Right cardiac atrium (tissue), 5 donors: ENCODE measurements at regions not wholly inside any gene's neighbourhood (a gene's known extent, or its start where the extent isn't known, plus 50 kb on each side); places are given as distances from the start of the nearest gene placed in this dataset.

Experiments
- ATAC-seq, 2 donors: fragments of 200-7000 bp; cut with Tn5 transposase; one replicate each; pipeline versions ENCODE4 v1.8.0 to v1.9.1; 2020; ENCODE audit warnings: moderate library complexity in 2 of 2, mild to moderate bottlenecking in 1 of 2
- DNase-seq, 3 donors: peaks; one replicate each; pipeline ENCODE4 v3.0.0-alpha.2; 2020
- H3K27ac ChIP-seq: one replicate; pipeline ENCODE4 v1.5.1; 2013; ENCODE audit warnings: mild to moderate bottlenecking, low read length, control low read depth, moderate library complexity
- H3K27me3 ChIP-seq: one replicate; pipeline ENCODE4 v1.6.1; 2013; ENCODE audit not compliant: control insufficient read depth, insufficient read depth
- H3K4me1 ChIP-seq: one replicate; pipeline ENCODE4 v1.6.1; 2013; ENCODE audit warnings: low read length; ENCODE audit not compliant: control insufficient read depth, insufficient read depth
- H3K4me3 ChIP-seq: one replicate; pipeline ENCODE4 v1.5.1; 2013; ENCODE audit warnings: low read length, control low read depth
- H3K9me3 ChIP-seq: one replicate; pipeline ENCODE4 v1.6.1; 2013; ENCODE audit warnings: low read length; ENCODE audit not compliant: control insufficient read depth
- WGBS: extraction: QIAGEN DNeasy Blood & Tissue Kit; methylation state at CpG from one replicate; pipeline ENCODE4 v1.1.7; 2013; 5-methylcytosine and 5-hydroxymethylcytosine counted together
- intact Hi-C, 4 donors: fragments of 100-400 bp; cut with DNase I; formaldehyde crosslinking; loops; one replicate each; pipeline versions ENCODE4 v1.11.0 to v1.14.0; 2022 to 2023
- donor health status: healthy with polysubstance abuse.
- donor health status: DM: no; HTN: yes; CAD: no.
- donor health status: DM: no; HTN: no; CAD: no.
- donor health status: DM: no; HTN: yes; CAD: no; lungs with severe emphysema.
- donor health status: DM: yes; HTN: yes; CAD: no.

- intact Hi-C loops, result no loop called here
- ATAC-seq (no peak), DNase-seq (no peak)
- Histone ChIP-seq H3K4me3 (no peak overlapping the region), H3K27me3 (no peaks in the 10 kb centered on the region), H3K27ac (no peak overlapping the region), H3K9me3 (no peaks in the 10 kb centered on the region), H3K4me1 (no peaks in the 10 kb centered on the region)
- WGBS, result 49% methylated on average over 2 of the region's 2 CpGs
These were observed 402.3 kb upstream of the SLITRK6 start for GRCh38 chr13:86201477-86201876.

DNA sequence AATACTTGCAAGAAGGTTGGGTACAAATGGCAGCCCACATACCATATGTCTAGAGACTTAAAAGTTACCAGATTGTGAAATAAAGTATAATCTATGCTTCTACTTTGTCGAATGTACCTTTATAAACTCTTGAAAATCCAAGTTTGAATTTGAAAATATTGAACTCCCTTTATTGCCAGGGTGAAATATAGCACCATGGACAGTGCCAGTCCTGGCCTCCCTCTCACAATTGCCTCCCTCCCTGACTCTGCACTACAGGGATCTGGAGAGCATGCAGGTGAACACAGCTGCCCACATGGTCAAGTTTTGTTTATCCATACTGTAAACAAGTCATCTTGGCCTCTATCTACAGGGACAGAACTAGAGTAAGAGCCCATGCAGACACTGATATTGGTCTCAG is 394.1 kb upstream of the SLITRK6 start:
- no peak overlapping the region for H3K4me3 ChIP-seq
- ATAC-seq (no peak), DNase-seq (no peak)
- H3K27me3 ChIP-seq, result no peaks in the 10 kb centered on the region
- intact Hi-C loops, result no loop called here
- no peak overlapping the region for H3K27ac ChIP-seq
- no peaks in the 10 kb centered on the region for H3K9me3 ChIP-seq
- 46% methylated on average over 1 of the region's 1 CpG for WGBS
- H3K4me1 ChIP-seq, result no peaks in the 10 kb centered on the region

- DNase-seq (no peak), ATAC-seq (no peak)
- Histone ChIP-seq H3K4me1 (no peaks in the 10 kb centered on the region), H3K9me3 (no peaks in the 10 kb centered on the region), H3K27ac (no peak overlapping the region), H3K27me3 (no peaks in the 10 kb centered on the region), H3K4me3 (no peak overlapping the region)
- WGBS, result 86% methylated on average over 4 of the region's 4 CpGs
- intact Hi-C loops, result no loop called here
These were observed 389.0 kb upstream of the SLITRK6 start for GRCh38 chr13:86188170-86188569.

- Histone ChIP-seq H3K4me1 (no peaks in the 10 kb centered on the region), H3K9me3 (no peaks in the 10 kb centered on the region), H3K27ac (no peak overlapping the region), H3K27me3 (no peaks in the 10 kb centered on the region), H3K4me3 (no peak overlapping the region)
- WGBS, result 71% methylated on average over 5 of the region's 5 CpGs
- intact Hi-C loops, result no loop called here
- no peak for DNase-seq
- ATAC-seq, result no peak
These were observed 386.4 kb upstream of the SLITRK6 start for GRCh38 chr13:86185636-86186035.

- no peak for ATAC-seq
- no peak overlapping the region for H3K27ac ChIP-seq
- H3K27me3 ChIP-seq, result no peaks in the 10 kb centered on the region
- WGBS, result 76% methylated on average over 3 of the region's 3 CpGs
- no peak overlapping the region for H3K4me3 ChIP-seq
- intact Hi-C loops, result no loop called here
- H3K9me3 ChIP-seq, result no peaks in the 10 kb centered on the region
- no peak for DNase-seq
- H3K4me1 ChIP-seq, result no peaks in the 10 kb centered on the region
These were observed 385.9 kb upstream of the SLITRK6 start for GRCh38 chr13:86185107-86185506.

GRCh38 chr13:86174622-86175021 is 375.4 kb upstream of the SLITRK6 start:
- DNase-seq (no peak), ATAC-seq (no peak)
- Histone ChIP-seq H3K4me1 (no peaks in the 10 kb centered on the region), H3K4me3 (no peak overlapping the region), H3K27ac (no peak overlapping the region), H3K9me3 (no peaks in the 10 kb centered on the region), H3K27me3 (no peaks in the 10 kb centered on the region)
- 63% methylated on average over 2 of the region's 2 CpGs for WGBS
- intact Hi-C loops, result no loop called here

- no peak overlapping the region for H3K27ac ChIP-seq
- no peaks in the 10 kb centered on the region for H3K9me3 ChIP-seq
- DNase-seq, result no peak
- intact Hi-C loops, result no loop called here
- H3K4me3 ChIP-seq, result no peak overlapping the region
- H3K4me1 ChIP-seq, result no peaks in the 10 kb centered on the region
- 56% methylated on average over 3 of the region's 3 CpGs for WGBS
- no peak for ATAC-seq
- no peaks in the 10 kb centered on the region for H3K27me3 ChIP-seq
These were observed 373.7 kb upstream of the SLITRK6 start for GRCh38 chr13:86172961-86173360.

- 45% methylated on average over 1 of the region's 1 CpG for WGBS
- intact Hi-C loops, result no loop called here
- no peak for ATAC-seq
These were observed 362.0 kb upstream of the SLITRK6 start for GRCh38 chr13:86161257-86161656.

GRCh38 chr13:86155756-86156155 is 356.5 kb upstream of the SLITRK6 start:
- Histone ChIP-seq H3K4me3 (no peak overlapping the region), H3K9me3 (no peaks in the 10 kb centered on the region), H3K4me1 (no peaks in the 10 kb centered on the region), H3K27me3 (no peaks in the 10 kb centered on the region), H3K27ac (no peak overlapping the region)
- no peak for ATAC-seq
- intact Hi-C loops, result no loop called here
- WGBS, result 90% methylated on average over 3 of the region's 3 CpGs
- no peak for DNase-seq

More at GRCh38 chr13:86161257-86161656, 362.0 kb upstream of the SLITRK6 start:
- Histone ChIP-seq H3K4me3 (no peak overlapping the region), H3K27ac (no peak overlapping the region), H3K9me3 (no peaks in the 10 kb centered on the region), H3K4me1 (no peaks in the 10 kb centered on the region), H3K27me3 (no peaks in the 10 kb centered on the region)
- no peak for DNase-seq

DNA sequence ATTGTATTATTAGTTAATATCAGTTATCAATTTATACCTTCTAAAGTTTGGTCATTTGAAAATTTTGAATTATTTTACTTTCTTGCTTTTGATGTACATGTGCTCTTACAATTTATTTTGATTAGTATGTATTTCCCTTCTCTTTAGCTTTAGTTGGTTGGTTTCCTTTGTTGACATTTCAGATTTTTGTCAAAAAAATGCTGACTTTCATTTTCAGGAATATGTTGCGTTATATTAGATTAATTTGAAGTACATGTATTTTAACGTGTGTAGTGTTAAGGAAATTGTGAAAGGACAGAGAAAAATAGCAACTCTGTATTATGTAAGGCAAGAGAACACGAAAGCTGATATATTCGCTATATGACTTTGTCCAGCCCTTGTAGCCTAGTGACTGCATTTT is 342.9 kb upstream of the SLITRK6 start:
- intact Hi-C loops, result no loop called here
- Histone ChIP-seq H3K4me1 (no peaks in the 10 kb centered on the region), H3K27ac (no peak overlapping the region), H3K27me3 (no peaks in the 10 kb centered on the region), H3K9me3 (no peaks in the 10 kb centered on the region), H3K4me3 (no peak overlapping the region)
- DNase-seq (no peak), ATAC-seq (no peak)
- 79% methylated on average over 4 of the region's 4 CpGs for WGBS

DNA sequence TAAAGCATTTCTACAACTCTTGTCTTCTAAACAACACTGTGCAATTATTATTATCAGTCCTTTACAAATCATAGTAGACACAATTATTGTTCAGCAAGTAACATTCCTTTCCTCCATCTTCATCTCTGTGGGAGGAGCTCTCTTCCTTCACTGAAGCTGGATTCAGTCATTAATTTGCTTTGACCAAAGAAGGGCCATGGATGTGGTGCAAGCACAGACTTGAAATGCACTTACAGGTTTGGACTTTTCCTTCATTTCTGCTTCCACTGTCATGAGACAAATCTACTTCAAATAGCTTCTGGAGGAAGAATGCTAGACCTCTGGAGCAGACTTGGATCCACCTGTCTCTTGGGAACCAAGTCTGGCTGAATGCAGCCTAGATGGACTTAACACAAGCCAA is 336.6 kb upstream of the SLITRK6 start:
- Histone ChIP-seq H3K4me1 (no peaks in the 10 kb centered on the region), H3K27ac (no peak overlapping the region), H3K27me3 (no peaks in the 10 kb centered on the region), H3K9me3 (no peaks in the 10 kb centered on the region), H3K4me3 (no peak overlapping the region)
- ATAC-seq (no peak), DNase-seq (no peak)
- intact Hi-C loops, result no loop called here

GRCh38 chr13:86121881-86122280 is 322.7 kb upstream of the SLITRK6 start:
- Histone ChIP-seq H3K27ac (no peak overlapping the region), H3K9me3 (no peaks in the 10 kb centered on the region), H3K4me3 (no peak overlapping the region), H3K4me1 (no peaks in the 10 kb centered on the region), H3K27me3 (no peaks in the 10 kb centered on the region)
- ATAC-seq (no peak), DNase-seq (no peak)
- intact Hi-C loops, result no loop called here
- 74% methylated on average over 3 of the region's 3 CpGs for WGBS
